OCI-LY7 (cell line): ENCODE measurements at regions not wholly inside any gene's neighbourhood (a gene's known extent, or its start where the extent isn't known, plus 50 kb on each side); places are given as distances from the start of the nearest gene placed in this dataset.

Experiments
- EZH2phosphoT487 ChIP-seq: fragments of 200-600 bp; sonication (generic); IDR thresholded peaks from 2 replicates; pipeline ENCODE4 v1.6.1; 2018; ENCODE audit warnings: low read depth, borderline replicate concordance, mild to moderate bottlenecking, mixed run types, antibody characterized with exemption, low read length, moderate library complexity, mixed read lengths
- TF ChIP-seq, protein P1 (sequence below): fragments of 200-600 bp; sonication (generic); conservative IDR thresholded peaks from 2 replicates; pipeline ENCODE4 v1.5.1; 2014; ENCODE audit warnings: mild to moderate bottlenecking, antibody characterized with exemption, low read length, moderate library complexity, mixed read lengths

DNA sequence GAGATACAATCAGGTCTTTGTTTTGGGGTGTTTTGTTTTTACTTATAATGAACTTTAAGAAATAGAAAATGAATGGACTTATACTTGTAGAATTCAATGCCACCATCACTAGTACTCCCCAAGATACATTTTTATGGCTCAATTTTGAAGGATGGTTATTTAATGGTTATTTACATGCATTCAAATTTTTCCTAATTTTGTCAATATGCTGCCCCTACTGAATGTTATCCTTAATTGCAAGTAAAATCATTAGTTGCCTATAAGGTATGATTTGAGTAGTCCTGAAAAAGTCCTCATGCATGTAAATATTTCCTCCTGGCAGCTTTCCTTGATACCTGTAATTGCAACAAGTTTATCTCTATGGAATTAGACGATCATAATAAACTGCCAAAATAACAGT is 391.2 kb downstream of the BCAT1 start:
- TF ChIP-seq, protein P1, sequence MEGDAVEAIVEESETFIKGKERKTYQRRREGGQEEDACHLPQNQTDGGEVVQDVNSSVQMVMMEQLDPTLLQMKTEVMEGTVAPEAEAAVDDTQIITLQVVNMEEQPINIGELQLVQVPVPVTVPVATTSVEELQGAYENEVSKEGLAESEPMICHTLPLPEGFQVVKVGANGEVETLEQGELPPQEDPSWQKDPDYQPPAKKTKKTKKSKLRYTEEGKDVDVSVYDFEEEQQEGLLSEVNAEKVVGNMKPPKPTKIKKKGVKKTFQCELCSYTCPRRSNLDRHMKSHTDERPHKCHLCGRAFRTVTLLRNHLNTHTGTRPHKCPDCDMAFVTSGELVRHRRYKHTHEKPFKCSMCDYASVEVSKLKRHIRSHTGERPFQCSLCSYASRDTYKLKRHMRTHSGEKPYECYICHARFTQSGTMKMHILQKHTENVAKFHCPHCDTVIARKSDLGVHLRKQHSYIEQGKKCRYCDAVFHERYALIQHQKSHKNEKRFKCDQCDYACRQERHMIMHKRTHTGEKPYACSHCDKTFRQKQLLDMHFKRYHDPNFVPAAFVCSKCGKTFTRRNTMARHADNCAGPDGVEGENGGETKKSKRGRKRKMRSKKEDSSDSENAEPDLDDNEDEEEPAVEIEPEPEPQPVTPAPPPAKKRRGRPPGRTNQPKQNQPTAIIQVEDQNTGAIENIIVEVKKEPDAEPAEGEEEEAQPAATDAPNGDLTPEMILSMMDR: no peak
- no peak for TF ChIP-seq EZH2phosphoT487
